Cardiac fibroblast (primary cell): ENCODE measurements at regions not wholly inside any gene's neighbourhood (a gene's known extent, or its start where the extent isn't known, plus 50 kb on each side); places are given as distances from the start of the nearest gene placed in this dataset.

Experiments
- DNase-seq, 2 donors: peaks; one replicate each; pipeline versions ENCODE4 v3.0.0 to v3.0.0-alpha.2; 2010; ENCODE audit warnings: low read depth in 2 of 2
- H3K4me3 ChIP-seq, 2 donors: replicated peaks in 1 of 2; 1 replicate in 1 of 2; 2 replicates in 1 of 2; pipeline ENCODE4 v1.5.1; 2011; ENCODE audit warnings: low read depth in 2 of 2, low read length in 2 of 2, mild to moderate bottlenecking in 2 of 2, moderate library complexity in 1 of 2
- TF ChIP-seq, protein P1 (sequence below): IDR thresholded peaks from one replicate; pipeline ENCODE4 v1.5.1; 2011; ENCODE audit warnings: low read depth, mild to moderate bottlenecking, low read length, inconsistent platforms

DNA sequence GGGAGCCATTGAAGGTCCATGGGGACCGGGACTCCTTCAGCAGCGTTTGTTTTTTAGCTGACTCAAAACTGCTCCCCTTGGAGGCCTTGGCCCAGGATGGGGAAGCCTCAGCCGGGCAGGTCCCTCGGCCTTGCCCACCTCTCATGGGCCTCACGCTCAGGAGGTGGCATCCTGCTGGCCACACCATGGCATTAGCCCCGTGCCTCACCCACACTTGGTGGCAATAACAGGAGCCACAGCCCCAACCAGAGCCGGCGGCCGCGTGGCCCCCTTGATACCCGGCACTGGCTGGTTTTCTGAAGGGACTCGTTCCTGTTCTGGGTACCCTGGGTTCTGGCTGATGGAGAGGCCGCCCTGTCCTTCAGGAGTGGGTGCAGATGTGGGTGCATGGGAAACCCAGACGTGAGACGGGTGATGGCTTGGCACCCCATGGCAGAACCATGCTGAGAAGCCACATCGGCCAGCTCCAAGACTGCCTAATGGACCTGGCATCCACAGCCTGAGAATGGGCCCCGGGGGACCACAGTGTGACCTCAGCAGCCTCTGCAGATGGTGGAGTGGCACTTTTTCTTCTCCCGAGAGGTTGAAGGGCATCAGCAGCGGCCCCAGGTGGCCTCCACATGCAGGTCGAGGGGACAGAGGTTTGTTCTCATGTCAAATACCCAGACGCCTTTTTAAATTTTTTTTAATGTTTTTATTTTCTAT lies 49.8 kb upstream of the PPARA start:
- no peak overlapping the region for H3K4me3 ChIP-seq
- DNase-seq, result no peak
- TF ChIP-seq, protein P1, sequence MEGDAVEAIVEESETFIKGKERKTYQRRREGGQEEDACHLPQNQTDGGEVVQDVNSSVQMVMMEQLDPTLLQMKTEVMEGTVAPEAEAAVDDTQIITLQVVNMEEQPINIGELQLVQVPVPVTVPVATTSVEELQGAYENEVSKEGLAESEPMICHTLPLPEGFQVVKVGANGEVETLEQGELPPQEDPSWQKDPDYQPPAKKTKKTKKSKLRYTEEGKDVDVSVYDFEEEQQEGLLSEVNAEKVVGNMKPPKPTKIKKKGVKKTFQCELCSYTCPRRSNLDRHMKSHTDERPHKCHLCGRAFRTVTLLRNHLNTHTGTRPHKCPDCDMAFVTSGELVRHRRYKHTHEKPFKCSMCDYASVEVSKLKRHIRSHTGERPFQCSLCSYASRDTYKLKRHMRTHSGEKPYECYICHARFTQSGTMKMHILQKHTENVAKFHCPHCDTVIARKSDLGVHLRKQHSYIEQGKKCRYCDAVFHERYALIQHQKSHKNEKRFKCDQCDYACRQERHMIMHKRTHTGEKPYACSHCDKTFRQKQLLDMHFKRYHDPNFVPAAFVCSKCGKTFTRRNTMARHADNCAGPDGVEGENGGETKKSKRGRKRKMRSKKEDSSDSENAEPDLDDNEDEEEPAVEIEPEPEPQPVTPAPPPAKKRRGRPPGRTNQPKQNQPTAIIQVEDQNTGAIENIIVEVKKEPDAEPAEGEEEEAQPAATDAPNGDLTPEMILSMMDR, result no peak
